Neuron (in vitro differentiated cells): ENCODE measurements at regions not wholly inside any gene's neighbourhood (a gene's known extent, or its start where the extent isn't known, plus 50 kb on each side); places are given as distances from the start of the nearest gene placed in this dataset.

Experiments
- H2AFZ ChIP-seq: one replicate; pipeline ENCODE4 v1.6.1; 2013; ENCODE audit warnings: low read depth, mild to moderate bottlenecking, inconsistent platforms, low read length, moderate library complexity
- H3K27me3 ChIP-seq: one replicate; pipeline ENCODE4 v1.6.1; 2013; ENCODE audit warnings: low read length; ENCODE audit not compliant: insufficient read depth
- H3K36me3 ChIP-seq: one replicate; pipeline ENCODE4 v1.6.1; 2013; ENCODE audit warnings: low read length; ENCODE audit not compliant: insufficient read depth
- H3K4me1 ChIP-seq: one replicate; pipeline ENCODE4 v1.6.1; 2013; ENCODE audit warnings: low read length; ENCODE audit not compliant: insufficient read depth
- H3K4me3 ChIP-seq: 2 replicates; pipeline ENCODE4 v1.5.1; 2013; ENCODE audit warnings: mild to moderate bottlenecking, low read length, moderate library complexity
- H3K9me3 ChIP-seq: one replicate; pipeline ENCODE4 v1.6.1; 2013; ENCODE audit warnings: low read length

DNA sequence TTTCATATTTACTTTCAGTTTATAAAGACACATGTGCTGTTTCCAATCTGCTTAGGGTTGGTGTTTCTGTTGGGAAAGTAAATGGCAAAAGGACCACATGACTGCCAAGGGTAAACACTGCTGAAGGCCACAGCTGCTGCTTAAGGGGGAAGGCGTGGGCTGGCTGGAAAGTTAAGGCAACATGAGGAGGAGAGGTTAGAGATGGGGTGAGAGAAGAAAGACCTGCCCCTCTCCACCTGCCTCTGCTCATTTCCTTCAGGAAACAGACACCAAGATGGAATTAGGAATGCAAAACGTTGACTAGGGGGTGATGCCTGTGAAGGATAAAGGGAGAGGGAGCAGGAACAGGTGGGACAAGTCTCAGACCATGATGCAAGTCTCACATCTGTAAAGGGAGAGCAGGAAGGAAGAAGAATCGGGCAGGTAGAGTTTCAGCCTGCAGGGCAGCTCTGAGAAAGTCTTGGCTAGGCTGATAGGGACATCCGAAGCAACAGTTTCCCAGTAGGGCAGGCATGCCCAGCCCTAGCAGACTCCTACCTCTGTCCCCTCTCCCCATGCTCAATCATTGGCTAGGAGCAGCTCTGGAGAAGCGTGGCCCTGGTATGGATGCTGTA is 86.0 kb downstream of the CDC42EP3 start:
- no peaks in the 10 kb centered on the region for H3K9me3 ChIP-seq
- H3K36me3 ChIP-seq = no peaks in the 10 kb centered on the region
- H3K4me3 ChIP-seq = no peak overlapping the region
- H3K4me1 ChIP-seq = peaks cover 2% of the 10 kb centered on the region
- no peaks in the 10 kb centered on the region for H3K27me3 ChIP-seq
- H2AFZ ChIP-seq = no peak overlapping the region

GRCh38 chr2:37585982-37586621 is 85.3 kb downstream of the CDC42EP3 start:
- Histone ChIP-seq H3K4me1 (peaks cover 2% of the 10 kb centered on the region), H3K4me3 (no peak overlapping the region), H2AFZ (no peak overlapping the region), H3K27me3 (no peaks in the 10 kb centered on the region), H3K36me3 (no peaks in the 10 kb centered on the region), H3K9me3 (no peaks in the 10 kb centered on the region)

GRCh38 chr2:37586663-37587317 is 84.7 kb downstream of the CDC42EP3 start:
- peaks cover 2% of the 10 kb centered on the region for H3K4me1 ChIP-seq
- H3K4me3 ChIP-seq = no peak overlapping the region
- H3K36me3 ChIP-seq = no peaks in the 10 kb centered on the region
- H3K27me3 ChIP-seq = no peaks in the 10 kb centered on the region
- no peak overlapping the region for H2AFZ ChIP-seq
- no peaks in the 10 kb centered on the region for H3K9me3 ChIP-seq

DNA sequence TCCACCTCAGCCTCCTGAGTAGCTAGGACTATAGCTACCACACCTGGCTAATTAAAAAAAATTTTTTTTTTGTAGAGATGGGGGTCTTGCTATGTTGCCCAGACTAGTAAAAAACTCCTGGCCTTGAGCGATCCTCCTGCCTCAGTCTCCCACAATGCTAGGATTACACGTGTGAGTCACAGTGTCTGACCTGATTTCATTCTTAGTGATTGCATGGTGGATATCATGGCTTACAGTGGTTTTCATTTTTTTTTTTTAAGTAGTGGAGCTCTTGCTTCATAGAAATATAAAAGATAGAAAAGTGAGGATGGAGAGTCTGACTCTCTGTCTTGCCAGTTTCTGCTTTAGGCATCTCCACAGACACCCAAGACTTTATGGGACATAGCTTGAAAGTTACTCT is 83.6 kb downstream of the CDC42EP3 start:
- no peaks in the 10 kb centered on the region for H3K36me3 ChIP-seq
- H3K27me3 ChIP-seq = no peaks in the 10 kb centered on the region
- H3K9me3 ChIP-seq = no peaks in the 10 kb centered on the region
- H2AFZ ChIP-seq = no peak overlapping the region
- H3K4me1 ChIP-seq = peaks cover 2% of the 10 kb centered on the region
- no peak overlapping the region for H3K4me3 ChIP-seq

DNA sequence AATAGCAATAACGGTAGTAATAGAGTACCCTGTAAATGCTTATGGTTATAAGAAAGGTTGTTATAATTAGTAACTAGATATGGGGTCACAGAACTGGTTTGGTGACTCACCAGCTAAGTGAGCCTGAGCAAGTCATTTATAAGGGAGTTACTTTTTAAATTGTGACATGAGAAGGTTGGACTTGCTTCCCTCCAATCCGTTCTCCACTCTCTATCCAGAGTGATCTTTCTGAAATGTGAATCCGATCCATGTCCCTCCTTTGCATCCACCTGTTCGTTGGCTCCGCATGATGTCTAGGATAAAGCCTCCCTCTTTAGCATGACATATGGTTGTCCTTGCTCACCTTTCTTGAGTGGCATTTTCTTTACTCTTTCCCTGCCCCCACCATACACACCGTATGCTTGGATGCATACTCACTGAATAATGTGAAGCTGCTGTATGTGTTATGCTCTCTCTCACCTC is 83.1 kb downstream of the CDC42EP3 start:
- no peak overlapping the region for H3K4me3 ChIP-seq
- H3K27me3 ChIP-seq = no peaks in the 10 kb centered on the region
- no peak overlapping the region for H2AFZ ChIP-seq
- peaks cover 2% of the 10 kb centered on the region for H3K4me1 ChIP-seq
- no peaks in the 10 kb centered on the region for H3K36me3 ChIP-seq
- H3K9me3 ChIP-seq = no peaks in the 10 kb centered on the region

- H3K4me3 ChIP-seq = no peak overlapping the region
- H3K27me3 ChIP-seq = no peaks in the 10 kb centered on the region
- H3K4me1 ChIP-seq = no peaks in the 10 kb centered on the region
- H3K9me3 ChIP-seq = no peaks in the 10 kb centered on the region
- no peaks in the 10 kb centered on the region for H3K36me3 ChIP-seq
- no peak overlapping the region for H2AFZ ChIP-seq
These were observed 82.1 kb downstream of the CDC42EP3 start for GRCh38 chr2:37589298-37589697.

GRCh38 chr2:37590119-37590571 is 81.3 kb downstream of the CDC42EP3 start:
- peak overlapping the region; percentile 36 for H2AFZ ChIP-seq
- H3K27me3 ChIP-seq = no peaks in the 10 kb centered on the region
- H3K4me3 ChIP-seq = no peak overlapping the region
- no peaks in the 10 kb centered on the region for H3K9me3 ChIP-seq
- H3K36me3 ChIP-seq = no peaks in the 10 kb centered on the region
- H3K4me1 ChIP-seq = no peaks in the 10 kb centered on the region
